ENCODE measurements at regions not wholly inside any gene's neighbourhood (a gene's known extent, or its start where the extent isn't known, plus 50 kb on each side); places are given as distances from the start of the nearest gene placed in this dataset.

GRCh38 chr2:2950403-2950952, 427.1 kb downstream of the EIPR1 start (continued):
- TF ChIP-seq, protein P1, sequence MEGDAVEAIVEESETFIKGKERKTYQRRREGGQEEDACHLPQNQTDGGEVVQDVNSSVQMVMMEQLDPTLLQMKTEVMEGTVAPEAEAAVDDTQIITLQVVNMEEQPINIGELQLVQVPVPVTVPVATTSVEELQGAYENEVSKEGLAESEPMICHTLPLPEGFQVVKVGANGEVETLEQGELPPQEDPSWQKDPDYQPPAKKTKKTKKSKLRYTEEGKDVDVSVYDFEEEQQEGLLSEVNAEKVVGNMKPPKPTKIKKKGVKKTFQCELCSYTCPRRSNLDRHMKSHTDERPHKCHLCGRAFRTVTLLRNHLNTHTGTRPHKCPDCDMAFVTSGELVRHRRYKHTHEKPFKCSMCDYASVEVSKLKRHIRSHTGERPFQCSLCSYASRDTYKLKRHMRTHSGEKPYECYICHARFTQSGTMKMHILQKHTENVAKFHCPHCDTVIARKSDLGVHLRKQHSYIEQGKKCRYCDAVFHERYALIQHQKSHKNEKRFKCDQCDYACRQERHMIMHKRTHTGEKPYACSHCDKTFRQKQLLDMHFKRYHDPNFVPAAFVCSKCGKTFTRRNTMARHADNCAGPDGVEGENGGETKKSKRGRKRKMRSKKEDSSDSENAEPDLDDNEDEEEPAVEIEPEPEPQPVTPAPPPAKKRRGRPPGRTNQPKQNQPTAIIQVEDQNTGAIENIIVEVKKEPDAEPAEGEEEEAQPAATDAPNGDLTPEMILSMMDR (IDR thresholded peaks at IDR 0.05; ENCODE audit: control extremely low read depth in 1 of 3, insufficient read depth in 1 of 3, low read depth in 1 of 3, low read length in 3 of 3) = no peak
- TF ChIP-seq, protein P2, sequence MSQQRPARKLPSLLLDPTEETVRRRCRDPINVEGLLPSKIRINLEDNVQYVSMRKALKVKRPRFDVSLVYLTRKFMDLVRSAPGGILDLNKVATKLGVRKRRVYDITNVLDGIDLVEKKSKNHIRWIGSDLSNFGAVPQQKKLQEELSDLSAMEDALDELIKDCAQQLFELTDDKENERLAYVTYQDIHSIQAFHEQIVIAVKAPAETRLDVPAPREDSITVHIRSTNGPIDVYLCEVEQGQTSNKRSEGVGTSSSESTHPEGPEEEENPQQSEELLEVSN (IDR thresholded peaks at IDR 0.05) = no peak
- TF ChIP-seq SAP30 (IDR thresholded peaks at IDR 0.05; ENCODE audit: insufficient read depth, insufficient replicate concordance, low read length) = no peak
- TF ChIP-seq ATF3 (IDR thresholded peaks at IDR 0.05; ENCODE audit: insufficient read depth, low read depth, low read length) = no peak
- TF ChIP-seq USF2 (IDR thresholded peaks at IDR 0.05; ENCODE audit: low read length) = no peak
- TF ChIP-seq EZH2 (IDR thresholded peaks at IDR 0.05; ENCODE audit: low read depth, low read length, severe bottlenecking) = no peak
- no peak for TF ChIP-seq SRF (IDR thresholded peaks at IDR 0.05; ENCODE audit: low read depth, low read length)

All from H1 (cell line).